ENCODE measurements at regions not wholly inside any gene's neighbourhood (a gene's known extent, or its start where the extent isn't known, plus 50 kb on each side); places are given as distances from the start of the nearest gene placed in this dataset.

- TF ChIP-seq ETV6 (CRISPR knock-in tag; conservative IDR thresholded peaks at IDR 0.05) (no peak), JUND (CRISPR knock-in tag; IDR thresholded peaks at IDR 0.05) (no peak), BCL6 (CRISPR knock-in tag; IDR thresholded peaks at IDR 0.05) (no peak), DNMT1 (CRISPR knock-in tag; IDR thresholded peaks at IDR 0.05) (no peak), SIN3A (IDR thresholded peaks at IDR 0.05; ENCODE audit: borderline replicate concordance, low read depth, low read length) (no peak), MAFK (conservative IDR thresholded peaks at IDR 0.05 in 1 of 2, IDR thresholded peaks at IDR 0.05 in 1 of 2; ENCODE audit: low read length in 2 of 2) (no peak), SMAD3 (CRISPR knock-in tag; IDR thresholded peaks at IDR 0.05) (no peak), CREBL2 (CRISPR knock-in tag; IDR thresholded peaks at IDR 0.05; ENCODE audit: borderline replicate concordance) (no peak), CTCF (CRISPR knock-in tag; IDR thresholded peaks at IDR 0.05) (no peak), ADNP (CRISPR knock-in tag; IDR thresholded peaks at IDR 0.05) (no peak), RNF219 (CRISPR knock-in tag; IDR thresholded peaks at IDR 0.05) (no peak), IRF2 (CRISPR knock-in tag; IDR thresholded peaks at IDR 0.05) (no peak), RAD21 (CRISPR knock-in tag; IDR thresholded peaks at IDR 0.05) (no peak), ISX (CRISPR knock-in tag; conservative IDR thresholded peaks at IDR 0.05) (no peak)
Observed at GRCh38 chr18:45349467-45349866, 265.8 kb upstream of the SLC14A2 start.
